B cell (primary cell): ENCODE measurements at regions not wholly inside any gene's neighbourhood (a gene's known extent, or its start where the extent isn't known, plus 50 kb on each side); places are given as distances from the start of the nearest gene placed in this dataset.

ENCODE experiments used
- ATAC-seq: fragments of 200-7000 bp; cut with Tn5 transposase; one replicate; pipeline ENCODE4 v1.10.0; 2021; ENCODE audit warnings: low read depth, mild to moderate bottlenecking, moderate number of reproducible peaks, moderate library complexity
- CTCF ChIA-PET: fragments of 350-600 bp; sonication (Branson Sonifier 250); formaldehyde crosslinking; loops from one replicate; lab custom pipeline; 2021; ENCODE audit warnings: antibody characterized with exemption, inconsistent platforms; lab: Charles Lee
- POLR2A ChIA-PET: fragments of 350-600 bp; sonication (Branson Sonifier 250); formaldehyde crosslinking; loops from one replicate; lab custom pipeline; 2021; ENCODE audit warnings: antibody characterized with exemption; lab: Charles Lee
- DNase-seq: peaks from one replicate; pipeline ENCODE4 v3.0.0; 2013
- H2AFZ ChIP-seq: 2 replicates; pipeline ENCODE4 v1.6.1; 2012; ENCODE audit warnings: mild to moderate bottlenecking, low read depth, low read length; ENCODE audit not compliant: insufficient read depth, poor library complexity, severe bottlenecking
- H3K27ac ChIP-seq, 2 donors: 1 replicate in 1 of 2; 2 replicates in 1 of 2; pipeline ENCODE4 v1.5.1; 2012 to 2013; ENCODE audit warnings: low read length in 2 of 2, mild to moderate bottlenecking in 2 of 2, moderate library complexity in 1 of 2
- H3K27me3 ChIP-seq, 4 experiments: fragments of 200-600 bp in 1 of 4; sonication (generic) in 1 of 4; replicated peaks in 1 of 4; 1 replicate in 2 of 4; 2 replicates in 2 of 4; pipeline versions ENCODE4 v1.6.1 to v1.7.0; 2013 to 2016; ENCODE audit warnings: low read length in 3 of 4, mild to moderate bottlenecking in 2 of 4, mixed read lengths in 1 of 4, moderate library complexity in 1 of 4; ENCODE audit not compliant: insufficient read depth in 4 of 4, control insufficient read depth in 3 of 4; ENCODE audit errors: control extremely low read depth in 1 of 4
- H3K36me3 ChIP-seq, 2 experiments: replicated peaks in 1 of 2; 1 replicate in 1 of 2; 2 replicates in 1 of 2; pipeline versions ENCODE4 v1.6.1 to v1.7.1; 2013; ENCODE audit warnings: low read length in 1 of 2; ENCODE audit not compliant: insufficient read depth in 2 of 2, control insufficient read depth in 1 of 2; ENCODE audit errors: control extremely low read depth in 1 of 2, extremely low read depth in 1 of 2
- H3K4me1 ChIP-seq, 2 donors: fragments of 200-600 bp in 1 of 2; sonication (generic) in 1 of 2; 1 replicate in 1 of 2; 2 replicates in 1 of 2; pipeline versions ENCODE4 v1.5.1 to v1.6.1; 2013 to 2017; ENCODE audit warnings: low read length in 2 of 2; ENCODE audit not compliant: control insufficient read depth in 2 of 2, insufficient read depth in 2 of 2
- H3K4me2 ChIP-seq: replicated peaks from 2 replicates; pipeline ENCODE3; 2012; ENCODE audit warnings: mild to moderate bottlenecking, low read depth, low read length; ENCODE audit not compliant: poor library complexity, severe bottlenecking
- H3K4me3 ChIP-seq, 5 experiments: fragments of 200-600 bp in 1 of 5; sonication (generic) in 1 of 5; 1 replicate in 3 of 5; 2 replicates in 2 of 5; pipeline versions ENCODE4 v1.5.1 to v1.7.0; 2011 to 2016; ENCODE audit warnings: low read length in 4 of 5, mild to moderate bottlenecking in 4 of 5, low read depth in 2 of 5, control low read depth in 1 of 5, moderate library complexity in 1 of 5; ENCODE audit not compliant: insufficient read depth in 1 of 5; ENCODE audit errors: control extremely low read depth in 1 of 5, extremely low read depth in 1 of 5
- H3K79me2 ChIP-seq: fragments of 200-600 bp; sonication (generic); one replicate; pipeline ENCODE4 v1.6.0; 2016; ENCODE audit warnings: low read length; ENCODE audit not compliant: control insufficient read depth, insufficient read depth
- H3K9ac ChIP-seq: fragments of 200-600 bp; sonication (generic); 2 replicates; pipeline ENCODE4 v1.6.1; 2017; ENCODE audit warnings: mild to moderate bottlenecking, low read length, moderate library complexity
- H3K9me3 ChIP-seq, 3 donors: one replicate each; pipeline versions ENCODE4 v1.6.1 to v1.7.1; 2013; ENCODE audit warnings: low read length in 2 of 3; ENCODE audit not compliant: control insufficient read depth in 2 of 3, insufficient read depth in 1 of 3; ENCODE audit errors: control extremely low read depth in 1 of 3
- H4K20me1 ChIP-seq: 2 replicates; pipeline ENCODE4 v1.6.0; 2012; ENCODE audit warnings: mild to moderate bottlenecking, low read length; ENCODE audit not compliant: insufficient read depth, control insufficient read depth, poor library complexity, severe bottlenecking
- H3K27ac Mint-ChIP-seq: one replicate; pipeline ENCODE4 v1.8.0; 2021; ENCODE audit warnings: mixed read lengths
- H3K27me3 Mint-ChIP-seq: one replicate; pipeline ENCODE4 v1.8.0; 2021; ENCODE audit warnings: mixed read lengths
- H3K4me1 Mint-ChIP-seq: one replicate; pipeline ENCODE4 v1.8.0; 2021; ENCODE audit warnings: mixed read lengths
- H3K4me3 Mint-ChIP-seq: one replicate; pipeline ENCODE4 v1.8.0; 2021; ENCODE audit warnings: mixed read lengths
- H3K9me3 Mint-ChIP-seq: one replicate; pipeline ENCODE4 v1.8.0; 2022; ENCODE audit warnings: mixed read lengths; ENCODE audit not compliant: insufficient read depth
- EZH2 ChIP-seq: IDR thresholded peaks from 2 replicates; pipeline ENCODE4 v1.6.1; 2012; ENCODE audit warnings: borderline replicate concordance, low read depth, mild to moderate bottlenecking, moderate library complexity, low read length; ENCODE audit not compliant: insufficient read depth, poor library complexity, severe bottlenecking
- WGBS: methylation state at CpG from one replicate; pipeline ENCODE4 v1.1.5; 2013; ENCODE audit warnings: missing lambda C conversion rate; ENCODE audit not compliant: insufficient coverage; 5-methylcytosine and 5-hydroxymethylcytosine counted together
- intact Hi-C: fragments of 100-400 bp; cut with micrococcal nuclease; formaldehyde crosslinking; loops from one replicate; pipeline ENCODE4 v1.10.0; 2022
- TF ChIP-seq, protein P1 (sequence below): fragments of 200-600 bp; IDR thresholded peaks from one replicate; pipeline ENCODE4 v1.8.0; 2022; ENCODE audit warnings: antibody characterized with exemption, mild to moderate bottlenecking

DNA sequence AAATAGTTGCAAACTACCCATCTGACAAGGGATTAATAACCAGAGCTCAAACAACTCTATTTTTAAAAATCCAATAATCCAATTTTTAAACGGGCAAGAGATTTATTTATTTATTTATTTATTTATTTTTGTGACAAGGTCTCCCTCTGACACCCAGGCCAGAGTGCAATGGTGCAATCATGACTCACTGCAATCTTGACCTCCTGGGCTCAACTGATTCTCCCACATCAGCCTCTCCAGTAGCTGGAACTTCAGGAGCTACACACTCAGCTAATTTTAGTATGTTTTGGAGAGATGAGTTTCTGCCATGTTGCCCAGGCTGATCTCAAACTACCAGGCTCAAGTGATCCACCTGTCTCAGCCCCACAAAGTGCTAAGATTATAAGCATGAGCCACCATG is 267.2 kb upstream of the BLID start:
- no peaks in the 10 kb centered on the region for H3K27me3 ChIP-seq
- CTCF ChIA-PET: no interaction called here
- H3K79me2 ChIP-seq: no peaks in the 10 kb centered on the region
- no peaks in the 10 kb centered on the region for H3K36me3 ChIP-seq
- intact Hi-C loops: no loop called here
- no peaks in the 10 kb centered on the region for H3K4me1 ChIP-seq
- no peak for DNase-seq
- POLR2A ChIA-PET: no interaction called here
- H3K4me1 Mint-ChIP-seq: no peaks in the 10 kb centered on the region
- TF ChIP-seq, protein P1, sequence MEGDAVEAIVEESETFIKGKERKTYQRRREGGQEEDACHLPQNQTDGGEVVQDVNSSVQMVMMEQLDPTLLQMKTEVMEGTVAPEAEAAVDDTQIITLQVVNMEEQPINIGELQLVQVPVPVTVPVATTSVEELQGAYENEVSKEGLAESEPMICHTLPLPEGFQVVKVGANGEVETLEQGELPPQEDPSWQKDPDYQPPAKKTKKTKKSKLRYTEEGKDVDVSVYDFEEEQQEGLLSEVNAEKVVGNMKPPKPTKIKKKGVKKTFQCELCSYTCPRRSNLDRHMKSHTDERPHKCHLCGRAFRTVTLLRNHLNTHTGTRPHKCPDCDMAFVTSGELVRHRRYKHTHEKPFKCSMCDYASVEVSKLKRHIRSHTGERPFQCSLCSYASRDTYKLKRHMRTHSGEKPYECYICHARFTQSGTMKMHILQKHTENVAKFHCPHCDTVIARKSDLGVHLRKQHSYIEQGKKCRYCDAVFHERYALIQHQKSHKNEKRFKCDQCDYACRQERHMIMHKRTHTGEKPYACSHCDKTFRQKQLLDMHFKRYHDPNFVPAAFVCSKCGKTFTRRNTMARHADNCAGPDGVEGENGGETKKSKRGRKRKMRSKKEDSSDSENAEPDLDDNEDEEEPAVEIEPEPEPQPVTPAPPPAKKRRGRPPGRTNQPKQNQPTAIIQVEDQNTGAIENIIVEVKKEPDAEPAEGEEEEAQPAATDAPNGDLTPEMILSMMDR: no peak
- no peak for TF ChIP-seq EZH2
- H2AFZ ChIP-seq: no peak overlapping the region
- peaks cover 12% of the 10 kb centered on the region for H3K9me3 Mint-ChIP-seq
- H3K27ac Mint-ChIP-seq: no peak overlapping the region
- H3K4me3 Mint-ChIP-seq: no peak overlapping the region
- H3K27me3 Mint-ChIP-seq: no peaks in the 10 kb centered on the region
- no peak overlapping the region for H3K4me2 ChIP-seq
- no peak for ATAC-seq
- peaks cover 0 to 3% (median 0%) of the 10 kb centered on the region in 3 donors for H3K9me3 ChIP-seq
- no peak overlapping the region for H3K27ac ChIP-seq
- no peak overlapping the region for H3K4me3 ChIP-seq
- H4K20me1 ChIP-seq: no peaks in the 10 kb centered on the region
- WGBS: no CpG with 5 or more reads among the region's 1 CpG
- no peak overlapping the region for H3K9ac ChIP-seq

DNA sequence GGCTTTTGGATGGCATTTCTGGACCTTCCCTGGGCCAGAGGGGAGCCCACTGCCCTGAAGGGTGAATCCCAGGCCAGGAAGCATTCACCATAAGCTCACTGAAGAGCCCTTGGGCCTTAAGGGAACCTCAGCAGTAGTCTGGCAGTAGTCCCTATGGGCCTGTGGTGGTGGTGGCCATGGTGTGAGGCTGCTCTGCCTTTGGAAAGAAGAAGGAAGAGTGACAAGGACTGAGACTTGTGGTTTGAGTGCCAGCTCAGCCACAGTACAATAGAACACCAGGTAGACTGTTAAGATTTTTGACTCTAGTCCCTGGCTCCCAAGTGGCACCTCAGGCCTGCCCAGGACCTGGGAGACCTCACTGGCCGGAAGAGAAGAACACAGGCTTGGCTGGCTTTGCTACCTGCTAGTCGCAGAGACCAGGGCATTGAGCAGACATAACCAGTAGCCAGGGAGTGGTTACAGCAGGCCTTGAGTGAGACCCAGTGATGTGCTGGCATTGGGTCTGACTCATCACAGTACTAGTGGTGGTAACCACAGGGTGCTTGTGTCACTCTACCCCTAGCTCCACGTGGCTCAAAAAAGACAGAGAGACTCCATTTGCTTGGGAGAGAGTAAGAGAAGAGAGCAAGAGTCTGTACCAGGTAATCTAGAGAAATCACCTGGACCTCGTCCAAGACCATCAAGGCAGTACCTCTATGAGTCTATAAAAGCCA is 259.8 kb upstream of the BLID start:
- no peaks in the 10 kb centered on the region for H3K4me1 Mint-ChIP-seq
- H3K79me2 ChIP-seq: no peaks in the 10 kb centered on the region
- H3K9ac ChIP-seq: no peak overlapping the region
- H3K27ac Mint-ChIP-seq: no peak overlapping the region
- no peak overlapping the region for H3K4me2 ChIP-seq
- ChIA-PET POLR2A (no interaction called here), CTCF (no interaction called here)
- 59% methylated on average over 3 of the region's 4 CpGs for WGBS
- no peak overlapping the region for H2AFZ ChIP-seq
- DNase-seq (no peak), ATAC-seq (no peak)
- intact Hi-C loops: no loop called here
- H3K27me3 ChIP-seq: no peaks in the 10 kb centered on the region
- no peak overlapping the region for H3K27ac ChIP-seq
- H3K4me1 ChIP-seq: no peaks in the 10 kb centered on the region
- H3K27me3 Mint-ChIP-seq: peaks cover 18% of the 10 kb centered on the region
- TF ChIP-seq, protein P1: no peak
- TF ChIP-seq EZH2: no peak
- H3K9me3 ChIP-seq: peaks cover 0 to 9% (median 0%) of the 10 kb centered on the region in 3 donors
- H3K4me3 ChIP-seq: no peak overlapping the region
- no peaks in the 10 kb centered on the region for H4K20me1 ChIP-seq
- no peak overlapping the region for H3K4me3 Mint-ChIP-seq
- H3K9me3 Mint-ChIP-seq: peaks cover 7% of the 10 kb centered on the region
- no peaks in the 10 kb centered on the region for H3K36me3 ChIP-seq
